H1 (cell line): ENCODE measurements at regions not wholly inside any gene's neighbourhood (a gene's known extent, or its start where the extent isn't known, plus 50 kb on each side); places are given as distances from the start of the nearest gene placed in this dataset.
A peak's percentile ranks its signal among the peaks of the same experiment; 100 is the strongest.

Experiments used
- CTCF ChIA-PET: fragments of 300-600 bp; sonication (Branson Sonifier 250); formaldehyde crosslinking; loops from one replicate; lab custom pipeline; 2021; ENCODE audit not compliant: partially characterized antibody; lab: Charles Lee
- POLR2A ChIA-PET: fragments of 300-600 bp; sonication (Branson Sonifier 250); formaldehyde crosslinking; loops from one replicate; lab custom pipeline; 2021; ENCODE audit warnings: inconsistent platforms; ENCODE audit not compliant: partially characterized antibody; lab: Charles Lee
- DNase-seq, 2 experiments: peaks; one replicate each; pipeline versions ENCODE4 v3.0.0 to v3.0.0-alpha.2; 2010 to 2022; ENCODE audit warnings: low spot score in 2 of 2, low read depth in 1 of 2, mixed read lengths in 1 of 2
- FAIRE-seq: peaks from 2 replicates; lab custom pipeline; 2011; peaks lifted over from hg19 to GRCh38; lab: Jason Lieb, UNC
- H2AFZ ChIP-seq: 2 replicates; pipeline ENCODE4 v1.8.1; 2012; ENCODE audit warnings: low read length, inconsistent platforms
- H2AK5ac ChIP-seq: 2 replicates; pipeline ENCODE4 v1.6.1; 2013; ENCODE audit warnings: low read depth, low read length
- H2BK120ac ChIP-seq: replicated peaks from 2 replicates; pipeline ENCODE3; 2013; ENCODE audit warnings: low read depth, low read length, inconsistent platforms
- H2BK12ac ChIP-seq: 2 replicates; pipeline ENCODE4 v1.6.1; 2013; ENCODE audit warnings: low read depth, low read length
- H2BK15ac ChIP-seq: 2 replicates; pipeline ENCODE4 v1.6.1; 2013; ENCODE audit warnings: low read length
- H2BK20ac ChIP-seq: 2 replicates; pipeline ENCODE4 v1.6.1; 2013; ENCODE audit warnings: low read length
- H2BK5ac ChIP-seq: 2 replicates; pipeline ENCODE4 v1.6.1; 2013; ENCODE audit warnings: low read depth, low read length
- H3K14ac ChIP-seq: 2 replicates; pipeline ENCODE4 v1.6.1; 2013; ENCODE audit warnings: inconsistent platforms; ENCODE audit not compliant: insufficient read length
- H3K18ac ChIP-seq: 2 replicates; pipeline ENCODE4 v1.6.1; 2013; ENCODE audit warnings: low read length; ENCODE audit errors: extremely low read depth
- H3K23ac ChIP-seq: 2 replicates; pipeline ENCODE4 v1.6.1; 2013; ENCODE audit warnings: inconsistent platforms; ENCODE audit not compliant: insufficient read length
- H3K23me2 ChIP-seq: 2 replicates; pipeline ENCODE4 v1.6.1; 2013; ENCODE audit warnings: low read depth, low read length
- H3K27ac ChIP-seq: 2 replicates; pipeline ENCODE4 v1.6.1; 2011; ENCODE audit warnings: low read depth, low read length, inconsistent platforms
- H3K27me3 ChIP-seq, 4 experiments: replicated peaks in 1 of 4; 1 replicate in 1 of 4; 2 replicates in 3 of 4; pipeline versions ENCODE4 v1.6.1 to v1.8.1; 2011 to 2013; ENCODE audit warnings: low read length in 3 of 4, mild to moderate bottlenecking in 3 of 4, inconsistent platforms in 2 of 4, mixed read lengths in 2 of 4, moderate library complexity in 1 of 4; ENCODE audit not compliant: control insufficient read depth in 3 of 4, insufficient read depth in 3 of 4; ENCODE audit errors: extremely low read depth in 1 of 4
- H3K36me3 ChIP-seq, 4 experiments: 2 replicates each; pipeline versions ENCODE4 v1.6.1 to v1.8.1; 2011 to 2013; ENCODE audit warnings: mild to moderate bottlenecking in 4 of 4, low read length in 3 of 4, moderate library complexity in 2 of 4, control low read depth in 1 of 4, inconsistent platforms in 1 of 4; ENCODE audit not compliant: insufficient read depth in 4 of 4, control insufficient read depth in 2 of 4
- H3K4ac ChIP-seq: replicated peaks from 2 replicates; pipeline ENCODE3; 2013; ENCODE audit warnings: low read length, low read depth, mixed read lengths, inconsistent platforms; ENCODE audit not compliant: insufficient read length
- H3K4me1 ChIP-seq, 4 experiments: replicated peaks in 1 of 4; 1 replicate in 1 of 4; 2 replicates in 3 of 4; pipeline versions ENCODE4 v1.6.1 to v1.8.1; 2011 to 2013; ENCODE audit warnings: low read length in 3 of 4, inconsistent platforms in 2 of 4, mixed read lengths in 1 of 4; ENCODE audit not compliant: insufficient read depth in 4 of 4, control insufficient read depth in 3 of 4
- H3K4me2 ChIP-seq, 2 experiments: 2 replicates each; pipeline versions ENCODE4 v1.6.1 to v1.8.1; 2011 to 2013; ENCODE audit warnings: low read depth in 2 of 2, low read length in 2 of 2, control low read depth in 1 of 2, inconsistent platforms in 1 of 2, mild to moderate bottlenecking in 1 of 2; ENCODE audit not compliant: insufficient read depth in 1 of 2
- H3K4me3 ChIP-seq, 4 experiments: fragments of 200-600, 300-600 bp in 1 of 4; sonication (generic), shearing (Covaris generic), sonication (Bioruptor Twin) in 1 of 4; 2 replicates each; pipeline versions ENCODE4 v1.5.1 to v1.8.1; 2011 to 2016; ENCODE audit warnings: low read length in 4 of 4, low read depth in 3 of 4, control low read depth in 2 of 4, inconsistent platforms in 2 of 4, mild to moderate bottlenecking in 2 of 4, mixed read lengths in 1 of 4, moderate library complexity in 1 of 4; ENCODE audit not compliant: insufficient read depth in 2 of 4; ENCODE audit errors: extremely low read depth in 1 of 4
- H3K56ac ChIP-seq: replicated peaks from 2 replicates; pipeline ENCODE3; 2013; ENCODE audit warnings: low read depth, mild to moderate bottlenecking, mixed read lengths, low read length, inconsistent platforms; ENCODE audit not compliant: insufficient read length
- H3K79me1 ChIP-seq: 2 replicates; pipeline ENCODE4 v1.6.1; 2013; ENCODE audit warnings: low read depth, low read length, control low read depth
- H3K79me2 ChIP-seq, 2 experiments: 2 replicates each; pipeline versions ENCODE4 v1.6.1 to v1.8.1; 2012 to 2013; ENCODE audit warnings: low read length in 2 of 2, mild to moderate bottlenecking in 2 of 2, inconsistent platforms in 1 of 2; ENCODE audit not compliant: insufficient read depth in 2 of 2, control insufficient read depth in 1 of 2
- H3K9ac ChIP-seq, 4 experiments: replicated peaks in 1 of 4; 1 replicate in 1 of 4; 2 replicates in 3 of 4; pipeline versions ENCODE4 v1.6.1 to v1.8.1; 2011 to 2013; ENCODE audit warnings: low read depth in 3 of 4, low read length in 3 of 4, control low read depth in 2 of 4, mild to moderate bottlenecking in 2 of 4, moderate library complexity in 2 of 4, inconsistent platforms in 1 of 4; ENCODE audit errors: extremely low read depth in 1 of 4
- H3K9me3 ChIP-seq, 2 experiments: 2 replicates each; pipeline versions ENCODE4 v1.6.1 to v1.8.1; 2012 to 2013; ENCODE audit warnings: mild to moderate bottlenecking in 2 of 2, moderate library complexity in 2 of 2, control low read depth in 1 of 2, inconsistent platforms in 1 of 2, low read depth in 1 of 2, low read length in 1 of 2, mixed read lengths in 1 of 2; ENCODE audit not compliant: insufficient read depth in 2 of 2
- H4K20me1 ChIP-seq, 2 experiments: replicated peaks in 1 of 2; 2 replicates each; pipeline versions ENCODE3 to v1.8.1; 2011 to 2013; ENCODE audit warnings: inconsistent platforms in 2 of 2, low read length in 2 of 2, mild to moderate bottlenecking in 1 of 2; ENCODE audit not compliant: insufficient read depth in 2 of 2, control insufficient read depth in 1 of 2
- H4K5ac ChIP-seq: 2 replicates; pipeline ENCODE4 v1.6.1; 2013; ENCODE audit warnings: low read length, low read depth, mixed read lengths, inconsistent platforms; ENCODE audit not compliant: insufficient read length
- H4K8ac ChIP-seq: 2 replicates; pipeline ENCODE4 v1.8.0; 2013; ENCODE audit warnings: mild to moderate bottlenecking, moderate library complexity, low read length, inconsistent platforms; ENCODE audit not compliant: insufficient read depth; ENCODE audit errors: extremely low read depth
- H4K91ac ChIP-seq: replicated peaks from 2 replicates; pipeline ENCODE3; 2013; ENCODE audit warnings: low read length, mixed read lengths, inconsistent platforms; ENCODE audit not compliant: insufficient read length
- KDM5A ChIP-seq: fragments of 200-600 bp; IDR thresholded peaks from 2 replicates; pipeline ENCODE4 v1.7.1; 2012; ENCODE audit warnings: mild to moderate bottlenecking, low read length, inconsistent platforms, mixed read lengths
- NANOG ChIP-seq: IDR thresholded peaks from 2 replicates; pipeline ENCODE4 v1.6.1; 2011; ENCODE audit warnings: low read length, low read depth, mild to moderate bottlenecking, inconsistent platforms; ENCODE audit not compliant: insufficient read depth, poor library complexity, severe bottlenecking
- POLR2A ChIP-seq, 2 experiments: IDR thresholded peaks; 1 replicate in 1 of 2; 2 replicates in 1 of 2; pipeline ENCODE4 v1.6.1; 2011; ENCODE audit warnings: low read depth in 2 of 2, low read length in 2 of 2, mild to moderate bottlenecking in 2 of 2; ENCODE audit errors: control extremely low read depth in 1 of 2
- RAD21 ChIP-seq, 2 experiments: IDR thresholded peaks in 1 of 2; conservative IDR thresholded peaks in 1 of 2; 2 replicates each; pipeline ENCODE4 v1.6.1; 2011; ENCODE audit warnings: low read depth in 2 of 2, low read length in 2 of 2, improper control_type of control experiment in 1 of 2, inconsistent platforms in 1 of 2, mild to moderate bottlenecking in 1 of 2, moderate library complexity in 1 of 2
- RXRA ChIP-seq: IDR thresholded peaks from 2 replicates; pipeline ENCODE4 v1.6.1; 2011; ENCODE audit warnings: low read depth, mild to moderate bottlenecking, low read length, moderate library complexity; ENCODE audit not compliant: insufficient read depth
- SIX5 ChIP-seq: IDR thresholded peaks from 2 replicates; pipeline ENCODE4 v1.6.1; 2011; ENCODE audit warnings: mild to moderate bottlenecking, low read depth, low read length
- TCF12 ChIP-seq: IDR thresholded peaks from 2 replicates; pipeline ENCODE4 v1.6.1; 2011; ENCODE audit warnings: low read depth, mild to moderate bottlenecking, low read length
- YY1 ChIP-seq: IDR thresholded peaks from 2 replicates; pipeline ENCODE4 v1.6.1; 2011; ENCODE audit warnings: low read depth, mild to moderate bottlenecking, low read length
- TF ChIP-seq, protein P1 (sequence below): IDR thresholded peaks from 2 replicates; pipeline ENCODE4 v1.6.1; 2011; ENCODE audit warnings: low read length, improper control_type of control experiment
- TF ChIP-seq, protein P2 (sequence below): IDR thresholded peaks from 2 replicates; pipeline ENCODE4 v1.6.1; 2012; ENCODE audit warnings: low read length, inconsistent platforms

DNA sequence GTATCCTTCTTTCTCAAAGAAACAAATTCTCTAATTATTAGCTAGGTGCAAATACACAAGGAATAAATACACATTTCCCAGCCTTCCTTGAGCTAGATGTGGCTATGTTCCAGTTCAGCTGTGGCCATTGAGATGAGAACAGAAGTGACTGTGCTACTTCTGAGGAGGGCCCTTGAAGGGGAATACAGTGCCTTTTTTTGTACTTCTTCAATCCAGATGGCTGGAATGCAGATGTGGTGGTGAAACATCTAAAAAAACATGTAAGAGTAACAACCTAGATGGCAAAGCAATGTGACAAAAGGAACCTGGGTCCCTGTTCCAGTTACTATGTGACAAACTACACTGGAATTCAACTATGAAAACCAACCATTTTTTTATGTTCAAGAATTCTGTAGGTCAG, 115.4 kb upstream of the DST start:
- no peak for FAIRE-seq
- no peak for DNase-seq
- no peak overlapping the region for H2BK5ac ChIP-seq
- no peak for TF ChIP-seq RAD21 (IDR thresholded peaks at IDR 0.05 in 1 of 2, conservative IDR thresholded peaks at IDR 0.05 in 1 of 2; ENCODE audit: low read depth in 2 of 2, low read length in 2 of 2)
- no peak for TF ChIP-seq RXRA
- TF ChIP-seq, protein P1, sequence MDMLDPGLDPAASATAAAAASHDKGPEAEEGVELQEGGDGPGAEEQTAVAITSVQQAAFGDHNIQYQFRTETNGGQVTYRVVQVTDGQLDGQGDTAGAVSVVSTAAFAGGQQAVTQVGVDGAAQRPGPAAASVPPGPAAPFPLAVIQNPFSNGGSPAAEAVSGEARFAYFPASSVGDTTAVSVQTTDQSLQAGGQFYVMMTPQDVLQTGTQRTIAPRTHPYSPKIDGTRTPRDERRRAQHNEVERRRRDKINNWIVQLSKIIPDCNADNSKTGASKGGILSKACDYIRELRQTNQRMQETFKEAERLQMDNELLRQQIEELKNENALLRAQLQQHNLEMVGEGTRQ = no peak
- no peak for TF ChIP-seq SIX5
- TF ChIP-seq POLR2A (IDR thresholded peaks at IDR 0.05; ENCODE audit: control extremely low read depth in 1 of 2, low read depth in 2 of 2, low read length in 2 of 2) = no peak
- TF ChIP-seq, protein P2, sequence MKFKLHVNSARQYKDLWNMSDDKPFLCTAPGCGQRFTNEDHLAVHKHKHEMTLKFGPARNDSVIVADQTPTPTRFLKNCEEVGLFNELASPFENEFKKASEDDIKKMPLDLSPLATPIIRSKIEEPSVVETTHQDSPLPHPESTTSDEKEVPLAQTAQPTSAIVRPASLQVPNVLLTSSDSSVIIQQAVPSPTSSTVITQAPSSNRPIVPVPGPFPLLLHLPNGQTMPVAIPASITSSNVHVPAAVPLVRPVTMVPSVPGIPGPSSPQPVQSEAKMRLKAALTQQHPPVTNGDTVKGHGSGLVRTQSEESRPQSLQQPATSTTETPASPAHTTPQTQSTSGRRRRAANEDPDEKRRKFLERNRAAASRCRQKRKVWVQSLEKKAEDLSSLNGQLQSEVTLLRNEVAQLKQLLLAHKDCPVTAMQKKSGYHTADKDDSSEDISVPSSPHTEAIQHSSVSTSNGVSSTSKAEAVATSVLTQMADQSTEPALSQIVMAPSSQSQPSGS = no peak
- TF ChIP-seq YY1 = no peak
- no peak for TF ChIP-seq NANOG
- no peak for TF ChIP-seq KDM5A
- TF ChIP-seq TCF12 = no peak

More for the DNA sequence above, 115.4 kb upstream of the DST start:
- Histone ChIP-seq H3K27me3 (no peaks in the 10 kb centered on the region), H3K4me1 (peaks cover 0 to 18% (median 12%) of the 10 kb centered on the region in 4 experiments; a peak in 6 of 7 replicates), H2BK12ac (no peak overlapping the region), H3K79me2 (peaks cover 7 to 91% of the 10 kb centered on the region in 2 experiments; a peak in 3 of 4 replicates), H4K20me1 (peaks cover 2 to 7% of the 10 kb centered on the region in 2 experiments), H4K8ac (no peak overlapping the region), H2AFZ (no peak overlapping the region), H4K5ac (no peak overlapping the region), H3K4me2 (no peak overlapping the region), H3K9me3 (no peaks in the 10 kb centered on the region), H3K4me3 (no peak overlapping the region), H3K79me1 (peaks cover 5% of the 10 kb centered on the region), H3K23me2 (no peaks in the 10 kb centered on the region), H2BK120ac (no peak overlapping the region), H3K36me3 (no peaks in the 10 kb centered on the region), H3K18ac (no peak overlapping the region), H3K9ac (no peak overlapping the region; a peak in 1 of 7 replicates), H3K23ac (no peak overlapping the region), H4K91ac (no peak overlapping the region), H3K56ac (no peak overlapping the region), H2BK20ac (no peak overlapping the region), H3K27ac (0 out of 2 replicates have a peak overlapping the region, but pooled peaks have one; percentile 14), H2AK5ac (no peak overlapping the region), H3K14ac (no peak overlapping the region), H3K4ac (no peak overlapping the region), H2BK15ac (no peak overlapping the region)
- ChIA-PET CTCF (interaction anchor here (0.6 to 7.5 kb wide), 21 partner anchors 9 to 388 kb away, joined by 3 to 102 read pairs (median 5); partner anchors contain the start of gene DST), POLR2A (interaction anchor here (0.7 to 1.2 kb wide), 2 partner anchors 9 to 41 kb away, joined by 3 read pairs; no protein-coding TSS in a partner anchor)
